Dermis blood vessel endothelial cell (primary cell): ENCODE measurements at regions not wholly inside any gene's neighbourhood (a gene's known extent, or its start where the extent isn't known, plus 50 kb on each side); places are given as distances from the start of the nearest gene placed in this dataset.
A peak's percentile ranks its signal among the peaks of the same experiment; 100 is the strongest.

Source experiments
- DNase-seq: peaks from one replicate; pipeline ENCODE4 v3.0.0; 2010

DNA sequence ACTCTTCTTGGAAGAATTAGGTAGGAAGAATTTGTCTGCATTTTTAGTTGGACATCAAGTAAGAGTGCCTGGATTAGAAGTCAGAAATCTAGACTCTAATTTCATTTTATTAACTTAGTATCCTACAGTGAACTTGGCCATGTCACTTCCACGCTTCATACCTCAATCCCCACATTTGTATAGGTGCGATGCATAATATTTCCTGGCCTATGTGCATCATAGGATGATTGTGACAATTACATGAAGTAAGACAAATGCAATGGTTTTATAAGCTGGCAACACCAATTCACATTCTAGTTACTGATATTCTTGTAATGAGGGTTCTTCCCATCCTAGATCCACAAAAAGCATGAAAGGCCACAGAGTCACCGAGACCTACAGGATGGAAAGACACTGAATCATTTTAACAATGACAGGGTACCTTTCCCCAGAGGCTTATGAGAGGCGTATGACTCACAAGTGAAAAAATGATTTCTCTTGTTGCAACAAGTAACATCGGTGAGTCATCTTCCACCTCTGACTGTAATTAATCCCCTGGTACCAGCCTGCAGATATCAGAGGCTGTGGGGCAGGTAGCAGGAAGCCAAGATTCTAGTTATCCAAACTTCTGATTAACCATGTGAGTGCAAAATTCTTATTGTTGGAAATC is 56.0 kb upstream of the OR5AK2 start:
- DNase-seq, result peak; percentile 25

GRCh38 chr11:56923116-56923515 is 65.6 kb upstream of the OR5AK2 start:
- no peak for DNase-seq

DNA sequence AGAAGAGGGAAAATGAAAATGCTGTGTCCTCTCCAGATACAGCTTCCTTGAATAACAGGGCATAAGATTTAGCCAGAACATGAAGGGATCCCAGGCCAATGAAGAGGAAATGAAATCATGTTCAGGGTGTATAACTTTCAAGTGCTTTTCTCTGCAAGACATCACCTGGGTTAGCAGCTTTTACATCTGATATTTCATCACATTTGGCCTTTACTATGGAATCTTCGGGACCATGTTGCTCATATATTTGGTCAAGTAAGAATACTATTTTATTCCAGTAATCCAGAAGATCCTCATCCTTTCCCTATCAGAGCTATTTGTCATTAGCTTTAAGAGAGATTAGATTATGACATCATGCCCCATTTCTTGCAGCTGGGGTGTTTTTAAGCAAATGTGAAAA is 66.3 kb upstream of the OR5AK2 start:
- DNase-seq, result no peak

- no peak for DNase-seq
Measured at GRCh38 chr11:56917708-56918400, 70.9 kb upstream of the OR5AK2 start.

DNA sequence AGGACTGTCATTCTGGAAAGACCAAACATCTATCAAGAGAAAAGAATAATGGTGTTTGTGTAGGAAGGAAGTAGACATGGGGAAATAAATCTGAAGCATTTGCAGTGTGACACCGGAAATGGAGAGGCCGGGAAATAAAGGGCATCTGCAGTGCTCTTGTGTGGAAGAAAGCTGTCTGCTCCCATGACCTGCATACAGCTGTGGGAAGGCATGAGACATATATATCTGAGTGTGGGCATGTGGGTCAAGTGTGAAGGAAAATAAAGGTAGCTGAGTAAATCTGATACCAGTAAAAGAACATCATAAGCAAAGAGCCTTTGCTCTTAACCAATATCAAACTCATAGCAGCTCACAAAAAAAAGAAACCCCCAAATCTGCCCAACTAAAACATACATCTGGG is 72.1 kb upstream of the OR5AK2 start:
- DNase-seq, result no peak

DNA sequence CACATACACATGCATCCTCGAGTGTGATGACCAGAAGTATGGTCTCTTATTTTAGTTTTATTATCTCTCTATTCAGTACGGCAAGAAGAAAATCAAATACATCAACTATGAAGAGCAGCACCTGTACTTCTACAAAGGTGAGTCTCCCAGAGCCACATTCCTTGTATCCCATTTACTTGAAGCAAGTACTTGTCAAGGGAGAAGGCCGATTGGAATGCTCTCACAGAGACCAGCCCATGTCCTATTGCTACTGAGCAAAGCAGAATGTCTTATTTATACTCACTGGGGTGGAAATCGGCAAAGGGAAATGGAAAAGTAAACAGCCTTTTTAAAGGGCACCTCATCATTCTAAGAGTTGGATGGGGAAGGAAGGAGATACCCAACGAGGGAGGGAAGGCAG is 72.6 kb upstream of the OR5AK2 start:
- no peak for DNase-seq

DNA sequence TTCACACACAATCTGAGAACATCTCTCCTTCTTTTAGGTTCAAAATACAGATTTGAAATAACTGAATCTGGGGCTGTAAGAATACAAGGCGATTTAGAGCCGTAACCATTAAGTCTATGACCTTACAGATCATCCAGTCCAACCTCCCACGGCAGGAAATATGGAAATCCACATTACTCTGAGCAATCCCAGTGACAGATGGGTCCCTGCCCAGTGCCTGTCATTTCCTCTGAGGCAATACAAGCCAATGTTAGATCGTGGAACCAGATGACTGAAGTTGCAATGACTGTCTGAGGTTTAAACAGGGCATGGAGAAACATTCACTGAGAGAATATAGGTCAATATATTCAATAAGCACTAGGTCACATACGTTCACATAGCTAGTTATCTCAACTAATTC is 77.4 kb upstream of the OR5AK2 start:
- DNase-seq, result no peak

GRCh38 chr11:56910785-56911184 is 77.9 kb upstream of the OR5AK2 start:
- no peak for DNase-seq

DNA sequence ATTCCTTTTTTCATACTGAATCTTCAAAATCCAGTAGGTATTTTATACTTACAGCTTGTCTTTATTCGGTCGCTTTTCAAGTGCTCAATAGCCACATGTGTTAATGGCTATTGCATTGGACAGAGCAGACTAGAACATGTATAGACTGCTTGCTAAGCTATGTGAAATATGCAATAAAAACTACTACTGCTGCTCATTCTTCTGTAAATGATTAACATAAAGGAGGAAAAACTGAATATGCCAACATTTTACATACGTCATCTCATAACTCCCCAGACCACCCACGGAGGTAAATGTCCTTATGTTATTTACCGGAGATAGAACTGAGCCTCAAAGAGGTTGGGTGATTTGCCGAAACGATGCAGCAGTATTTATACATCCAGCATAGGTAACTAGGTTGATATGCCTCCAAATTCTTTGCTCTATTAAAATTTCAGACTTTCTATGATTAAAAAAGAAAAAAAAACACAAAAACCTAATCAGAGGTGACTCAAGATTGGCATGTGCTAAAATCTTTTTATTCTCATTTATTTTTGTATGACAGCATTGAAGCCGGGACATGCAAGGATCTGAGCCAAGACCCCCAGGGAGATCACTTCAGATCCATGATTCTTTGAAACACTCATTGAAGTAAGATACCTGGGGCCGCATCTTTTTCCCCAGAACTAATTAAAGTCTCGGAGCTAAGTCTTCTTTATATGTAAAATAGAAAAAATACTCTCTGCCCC is 78.5 kb upstream of the OR5AK2 start:
- no peak for DNase-seq

- DNase-seq, result no peak
Measured at GRCh38 chr11:56909563-56909962, 79.2 kb upstream of the OR5AK2 start.

- no peak for DNase-seq
Measured at GRCh38 chr11:56909080-56909479, 79.6 kb upstream of the OR5AK2 start.

DNA sequence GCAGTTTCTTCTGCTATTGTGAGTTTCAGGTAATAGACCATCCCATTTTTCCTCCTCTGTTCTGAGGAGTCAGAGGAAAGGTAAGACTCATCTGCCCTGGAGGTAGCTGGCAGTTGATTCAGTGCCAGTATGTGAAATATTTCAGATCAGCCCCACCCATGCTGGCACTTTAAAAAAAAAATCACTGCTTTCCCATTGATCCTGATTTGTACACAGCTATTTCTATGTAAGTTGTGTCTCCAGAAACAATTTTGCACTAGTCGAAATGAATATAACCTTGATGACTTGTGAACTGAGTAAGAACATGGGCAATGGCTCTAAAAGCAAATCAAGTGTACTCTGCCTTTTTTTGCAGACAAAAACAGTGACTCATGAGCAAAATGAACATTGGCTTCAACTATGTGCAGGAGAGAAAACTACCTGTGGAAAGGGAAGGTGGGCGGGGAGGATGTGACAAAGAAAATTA is 82.0 kb upstream of the OR5AK2 start:
- DNase-seq, result no peak

GRCh38 chr11:56905936-56906335 is 82.8 kb upstream of the OR5AK2 start:
- no peak for DNase-seq

- no peak for DNase-seq
Measured at GRCh38 chr11:56905442-56905841, 83.3 kb upstream of the OR5AK2 start.

- DNase-seq, result no peak
Measured at GRCh38 chr11:56898856-56899255, 89.9 kb upstream of the OR5AK2 start.

- no peak for DNase-seq
Measured at GRCh38 chr11:56890584-56891305, 98.0 kb upstream of the OR5AK2 start.

DNA sequence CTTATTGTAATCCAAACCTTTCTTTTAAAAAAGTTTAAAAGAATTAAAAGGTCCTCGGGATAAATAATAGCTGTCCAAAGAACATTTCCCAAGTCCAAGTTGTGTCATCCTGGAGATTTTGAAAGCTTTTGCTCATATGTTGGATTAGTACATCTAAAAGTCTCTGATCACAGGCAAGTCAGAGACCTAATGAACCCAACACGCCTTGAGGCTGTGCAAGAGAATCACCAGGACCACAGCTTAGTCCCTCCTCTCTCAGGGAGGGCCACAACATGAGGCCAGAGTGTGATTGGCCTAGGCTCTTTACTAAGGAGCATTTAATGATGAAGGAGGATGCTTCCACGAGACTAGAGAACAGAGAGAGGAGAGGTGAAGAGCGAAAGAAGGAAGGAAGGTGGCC is 98.7 kb upstream of the OR5AK2 start:
- no peak for DNase-seq

DNA sequence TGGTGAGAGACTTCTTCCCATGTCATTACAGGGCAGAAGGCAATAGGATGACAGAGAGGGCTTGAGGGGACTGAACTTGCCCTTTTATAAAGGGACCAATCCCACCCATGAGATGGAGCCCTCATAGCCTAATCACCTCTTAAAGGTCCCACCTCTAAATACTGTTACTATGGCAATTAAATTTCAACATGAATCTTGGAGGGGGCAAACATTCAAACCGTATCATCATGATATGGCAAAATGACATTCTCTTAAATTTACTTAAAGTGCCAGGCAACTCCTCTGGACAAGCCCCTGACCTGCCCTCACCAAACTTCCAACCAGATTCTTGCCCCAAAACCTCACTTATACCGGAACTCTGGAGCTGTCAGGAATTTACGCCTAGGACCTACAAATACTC is 100.8 kb upstream of the OR5AK2 start:
- no peak for DNase-seq

- DNase-seq, result no peak
Measured at GRCh38 chr11:56886455-56886854, 102.3 kb upstream of the OR5AK2 start.

- DNase-seq, result no peak
Measured at GRCh38 chr11:56885854-56886253, 102.9 kb upstream of the OR5AK2 start.

GRCh38 chr11:56885177-56885576 is 103.5 kb upstream of the OR5AK2 start:
- DNase-seq, result no peak

- no peak for DNase-seq
Measured at GRCh38 chr11:56883371-56883987, 105.2 kb upstream of the OR5AK2 start.
